H4 (cell line): ENCODE measurements at regions not wholly inside any gene's neighbourhood (a gene's known extent, or its start where the extent isn't known, plus 50 kb on each side); places are given as distances from the start of the nearest gene placed in this dataset.
"Not testable (repeated sequence)": the region's sequence is repeated elsewhere in the genome, so short reads cannot be mapped to it uniquely, and the experiment has no call there.

Source experiments
- DNase-seq: peaks from one replicate; pipeline ENCODE4 v3.0.0-alpha.2; 2015; ENCODE audit warnings: low spot score

GRCh38 chr9:20238921-20239320 lies 383.4 kb downstream of the MLLT3 start:
- DNase-seq: no peak

GRCh38 chr9:20237686-20238085 lies 384.6 kb downstream of the MLLT3 start:
- DNase-seq: no peak

- DNase-seq: no peak
Measured at GRCh38 chr9:20236676-20237075, 385.6 kb downstream of the MLLT3 start.

- not testable (repeated sequence) for DNase-seq
Measured at GRCh38 chr9:20235206-20235605, 387.1 kb downstream of the MLLT3 start.

- no peak for DNase-seq
Measured at GRCh38 chr9:20228096-20228495, 394.2 kb downstream of the MLLT3 start.

GRCh38 chr9:20227166-20227874 lies 395.0 kb downstream of the MLLT3 start:
- no peak for DNase-seq

GRCh38 chr9:20226345-20226744 lies 396.0 kb downstream of the MLLT3 start:
- no peak for DNase-seq

GRCh38 chr9:20225826-20226225 lies 396.5 kb downstream of the MLLT3 start:
- DNase-seq: peak; percentile 6

- no peak for DNase-seq
Measured at GRCh38 chr9:20224756-20225155, 397.5 kb downstream of the MLLT3 start.

GRCh38 chr9:20220286-20220685 lies 402.0 kb downstream of the MLLT3 start:
- no peak for DNase-seq

GRCh38 chr9:20219437-20219836 lies 402.9 kb downstream of the MLLT3 start:
- DNase-seq: no peak

- no peak for DNase-seq
Measured at GRCh38 chr9:20217596-20217995, 404.7 kb downstream of the MLLT3 start.

GRCh38 chr9:20216438-20216837 lies 405.9 kb downstream of the MLLT3 start:
- DNase-seq: no peak

- no peak for DNase-seq
Measured at GRCh38 chr9:20215552-20215951, 406.7 kb downstream of the MLLT3 start.

GRCh38 chr9:20212806-20213205 lies 409.5 kb downstream of the MLLT3 start:
- DNase-seq: no peak

- no peak for DNase-seq
Measured at GRCh38 chr9:20209391-20210340, 412.6 kb downstream of the MLLT3 start.

- DNase-seq: no peak
Measured at GRCh38 chr9:20208961-20209371, 413.3 kb downstream of the MLLT3 start.

GRCh38 chr9:20208226-20208625 lies 414.1 kb downstream of the MLLT3 start:
- no peak for DNase-seq

GRCh38 chr9:20207176-20207575 lies 415.1 kb downstream of the MLLT3 start:
- DNase-seq: no peak

GRCh38 chr9:20205821-20206220 lies 416.5 kb downstream of the MLLT3 start:
- no peak for DNase-seq

GRCh38 chr9:20200991-20201431 lies 412.2 kb upstream of the SLC24A2 start:
- no peak for DNase-seq

GRCh38 chr9:20200581-20200980 lies 411.7 kb upstream of the SLC24A2 start:
- DNase-seq: no peak

GRCh38 chr9:20199111-20199510 lies 410.3 kb upstream of the SLC24A2 start:
- no peak for DNase-seq
